HG03280 (cell line): ENCODE measurements at regions not wholly inside any gene's neighbourhood (a gene's known extent, or its start where the extent isn't known, plus 50 kb on each side); places are given as distances from the start of the nearest gene placed in this dataset.

Experiments
- ATAC-seq: cut with Tn5 transposase; IDR thresholded peaks from one replicate; pipeline ENCODE4 v1.9.1; 2021; ENCODE audit warnings: mild to moderate bottlenecking, moderate library complexity; ENCODE audit not compliant: unreplicated experiment

GRCh38 chr18:22667156-22667555 is 249.4 kb upstream of the CTAGE1 start:
- no peak for ATAC-seq

- peak; percentile 71 for ATAC-seq
Observed at GRCh38 chr18:22667616-22668422, 250.1 kb upstream of the CTAGE1 start.

GRCh38 chr18:22668496-22668895 is 250.8 kb upstream of the CTAGE1 start:
- no peak for ATAC-seq

GRCh38 chr18:22670914-22671313 is 253.2 kb upstream of the CTAGE1 start:
- no peak for ATAC-seq

- ATAC-seq = no peak
Observed at GRCh38 chr18:22673182-22673862, 255.6 kb upstream of the CTAGE1 start.

- no peak for ATAC-seq
Observed at GRCh38 chr18:22674272-22674671, 256.6 kb upstream of the CTAGE1 start.

GRCh38 chr18:22675006-22675405 is 257.3 kb upstream of the CTAGE1 start:
- ATAC-seq = no peak

- ATAC-seq = no peak
Observed at GRCh38 chr18:22676423-22676822, 256.7 kb upstream of the RBBP8 start.

- no peak for ATAC-seq
Observed at GRCh38 chr18:22678486-22678885, 254.6 kb upstream of the RBBP8 start.

GRCh38 chr18:22680944-22681343 is 252.2 kb upstream of the RBBP8 start:
- ATAC-seq = no peak

GRCh38 chr18:22681908-22682307 is 251.2 kb upstream of the RBBP8 start:
- ATAC-seq = no peak

- ATAC-seq = no peak
Observed at GRCh38 chr18:22682720-22683119, 250.4 kb upstream of the RBBP8 start.

- ATAC-seq = no peak
Observed at GRCh38 chr18:22683196-22683676, 249.9 kb upstream of the RBBP8 start.

GRCh38 chr18:22683786-22684185 is 249.3 kb upstream of the RBBP8 start:
- no peak for ATAC-seq

- ATAC-seq = no peak
Observed at GRCh38 chr18:22684268-22684667, 248.9 kb upstream of the RBBP8 start.

- ATAC-seq = no peak
Observed at GRCh38 chr18:22685788-22686187, 247.3 kb upstream of the RBBP8 start.

GRCh38 chr18:22687892-22688680 is 245.0 kb upstream of the RBBP8 start:
- ATAC-seq = no peak

- ATAC-seq = no peak
Observed at GRCh38 chr18:22688877-22689496, 244.1 kb upstream of the RBBP8 start.

GRCh38 chr18:22689712-22690111 is 243.4 kb upstream of the RBBP8 start:
- no peak for ATAC-seq

GRCh38 chr18:22690556-22690955 is 242.6 kb upstream of the RBBP8 start:
- ATAC-seq = no peak
